ENCODE measurements at regions not wholly inside any gene's neighbourhood (a gene's known extent, or its start where the extent isn't known, plus 50 kb on each side); places are given as distances from the start of the nearest gene placed in this dataset.

- Mint-ChIP-seq H3K36me3 (no peaks in the 10 kb centered on the region), H3K4me1 (peaks cover 2% of the 10 kb centered on the region), H3K9me3 (peaks cover 1% of the 10 kb centered on the region), H3K27me3 (peaks cover 27% of the 10 kb centered on the region), H3K4me3 (no peak overlapping the region), H3K27ac (no peak overlapping the region)
- no peak for DNase-seq
Observed at GRCh38 chr1:5647234-5647633, 345.0 kb downstream of the NPHP4 start.

- DNase-seq, result no peak
- Mint-ChIP-seq H3K27ac (no peak overlapping the region), H3K4me1 (no peaks in the 10 kb centered on the region), H3K4me3 (no peak overlapping the region), H3K36me3 (no peaks in the 10 kb centered on the region), H3K27me3 (peaks cover 22% of the 10 kb centered on the region), H3K9me3 (peaks cover 1% of the 10 kb centered on the region)
Observed at GRCh38 chr1:5646486-5647149, 345.6 kb downstream of the NPHP4 start.

- Mint-ChIP-seq H3K4me1 (no peaks in the 10 kb centered on the region), H3K36me3 (no peaks in the 10 kb centered on the region), H3K27ac (no peak overlapping the region), H3K4me3 (no peak overlapping the region), H3K27me3 (peaks cover 24% of the 10 kb centered on the region), H3K9me3 (peaks cover 1% of the 10 kb centered on the region)
- no peak for DNase-seq
Observed at GRCh38 chr1:5645929-5646328, 346.3 kb downstream of the NPHP4 start.

GRCh38 chr1:5645135-5645399 is 347.2 kb downstream of the NPHP4 start:
- Mint-ChIP-seq H3K27me3 (peaks cover 22% of the 10 kb centered on the region), H3K4me3 (no peak overlapping the region), H3K9me3 (peaks cover 1% of the 10 kb centered on the region), H3K36me3 (no peaks in the 10 kb centered on the region), H3K27ac (no peak overlapping the region), H3K4me1 (peaks cover under 1% of the 10 kb centered on the region)
- no peak for DNase-seq

- H3K4me1 Mint-ChIP-seq, result peaks cover 1% of the 10 kb centered on the region
- DNase-seq, result no peak
- H3K36me3 Mint-ChIP-seq, result no peaks in the 10 kb centered on the region
- H3K9me3 Mint-ChIP-seq, result peaks cover 1% of the 10 kb centered on the region
- no peak overlapping the region for H3K4me3 Mint-ChIP-seq
- H3K27ac Mint-ChIP-seq, result no peak overlapping the region
- H3K27me3 Mint-ChIP-seq, result peaks cover 22% of the 10 kb centered on the region
Observed at GRCh38 chr1:5644281-5645134, 347.7 kb downstream of the NPHP4 start.

GRCh38 chr1:5643360-5644107 is 348.7 kb downstream of the NPHP4 start:
- no peak overlapping the region for H3K27ac Mint-ChIP-seq
- H3K27me3 Mint-ChIP-seq, result peaks cover 26% of the 10 kb centered on the region
- peaks cover 1% of the 10 kb centered on the region for H3K9me3 Mint-ChIP-seq
- DNase-seq, result no peak
- H3K4me1 Mint-ChIP-seq, result peaks cover 1% of the 10 kb centered on the region
- H3K36me3 Mint-ChIP-seq, result no peaks in the 10 kb centered on the region
- H3K4me3 Mint-ChIP-seq, result no peak overlapping the region

- Mint-ChIP-seq H3K9me3 (peaks cover 4% of the 10 kb centered on the region), H3K27ac (no peak overlapping the region), H3K36me3 (no peaks in the 10 kb centered on the region), H3K4me3 (no peak overlapping the region), H3K4me1 (peaks cover 1% of the 10 kb centered on the region), H3K27me3 (peaks cover 28% of the 10 kb centered on the region)
- DNase-seq, result no peak
Observed at GRCh38 chr1:5640845-5641244, 351.4 kb downstream of the NPHP4 start.

- peaks cover 3% of the 10 kb centered on the region for H3K9me3 Mint-ChIP-seq
- DNase-seq, result no peak
- peaks cover 32% of the 10 kb centered on the region for H3K27me3 Mint-ChIP-seq
- H3K36me3 Mint-ChIP-seq, result no peaks in the 10 kb centered on the region
- peaks cover 1% of the 10 kb centered on the region for H3K4me1 Mint-ChIP-seq
- no peak overlapping the region for H3K27ac Mint-ChIP-seq
- no peak overlapping the region for H3K4me3 Mint-ChIP-seq
Observed at GRCh38 chr1:5639106-5639722, 353.0 kb downstream of the NPHP4 start.

- Mint-ChIP-seq H3K27me3 (peaks cover 32% of the 10 kb centered on the region), H3K4me1 (peaks cover 1% of the 10 kb centered on the region), H3K4me3 (no peak overlapping the region), H3K9me3 (peaks cover 3% of the 10 kb centered on the region), H3K27ac (no peak overlapping the region), H3K36me3 (no peaks in the 10 kb centered on the region)
- no peak for DNase-seq
Observed at GRCh38 chr1:5638582-5638981, 353.6 kb downstream of the NPHP4 start.

- Mint-ChIP-seq H3K27me3 (peaks cover 28% of the 10 kb centered on the region), H3K4me3 (no peak overlapping the region), H3K4me1 (peaks cover 1% of the 10 kb centered on the region), H3K9me3 (peaks cover 3% of the 10 kb centered on the region), H3K36me3 (no peaks in the 10 kb centered on the region), H3K27ac (no peak overlapping the region)
- DNase-seq, result no peak
Observed at GRCh38 chr1:5637171-5637570, 355.1 kb downstream of the NPHP4 start.

- no peak for DNase-seq
- peaks cover 17% of the 10 kb centered on the region for H3K27me3 Mint-ChIP-seq
- H3K4me1 Mint-ChIP-seq, result no peaks in the 10 kb centered on the region
- H3K36me3 Mint-ChIP-seq, result no peaks in the 10 kb centered on the region
- H3K4me3 Mint-ChIP-seq, result no peak overlapping the region
- no peak overlapping the region for H3K27ac Mint-ChIP-seq
- peaks cover 3% of the 10 kb centered on the region for H3K9me3 Mint-ChIP-seq
Observed at GRCh38 chr1:5634893-5635292, 357.3 kb downstream of the NPHP4 start.

GRCh38 chr1:5632814-5633213 is 359.4 kb downstream of the NPHP4 start:
- DNase-seq, result no peak
- no peak overlapping the region for H3K27ac Mint-ChIP-seq
- no peaks in the 10 kb centered on the region for H3K36me3 Mint-ChIP-seq
- H3K9me3 Mint-ChIP-seq, result peaks cover 3% of the 10 kb centered on the region
- H3K4me1 Mint-ChIP-seq, result no peaks in the 10 kb centered on the region
- H3K27me3 Mint-ChIP-seq, result peaks cover 13% of the 10 kb centered on the region
- no peak overlapping the region for H3K4me3 Mint-ChIP-seq

- Mint-ChIP-seq H3K4me3 (no peak overlapping the region), H3K27ac (no peak overlapping the region), H3K4me1 (no peaks in the 10 kb centered on the region), H3K36me3 (no peaks in the 10 kb centered on the region), H3K27me3 (peaks cover 11% of the 10 kb centered on the region), H3K9me3 (peaks cover 2% of the 10 kb centered on the region)
- peak; percentile 9 for DNase-seq
Observed at GRCh38 chr1:5632224-5632623, 360.0 kb downstream of the NPHP4 start.

GRCh38 chr1:5628416-5628815 is 363.8 kb downstream of the NPHP4 start:
- H3K36me3 Mint-ChIP-seq, result no peaks in the 10 kb centered on the region
- peaks cover 4% of the 10 kb centered on the region for H3K27me3 Mint-ChIP-seq
- no peak overlapping the region for H3K4me3 Mint-ChIP-seq
- no peak for DNase-seq
- H3K9me3 Mint-ChIP-seq, result no peaks in the 10 kb centered on the region
- no peak overlapping the region for H3K27ac Mint-ChIP-seq
- no peaks in the 10 kb centered on the region for H3K4me1 Mint-ChIP-seq

- DNase-seq, result no peak
- Mint-ChIP-seq H3K4me3 (no peak overlapping the region), H3K9me3 (no peaks in the 10 kb centered on the region), H3K4me1 (no peaks in the 10 kb centered on the region), H3K36me3 (no peaks in the 10 kb centered on the region), H3K27ac (no peak overlapping the region), H3K27me3 (peaks cover 18% of the 10 kb centered on the region)
Observed at GRCh38 chr1:5623399-5623798, 368.8 kb downstream of the NPHP4 start.
